NT2/D1 (cell line): ENCODE measurements at regions not wholly inside any gene's neighbourhood (a gene's known extent, or its start where the extent isn't known, plus 50 kb on each side); places are given as distances from the start of the nearest gene placed in this dataset.

ENCODE experiments used
- DNase-seq: peaks from one replicate; pipeline ENCODE4 v3.0.0-alpha.2; 2011; ENCODE audit warnings: low read depth, low spot score
- H3K27me3 ChIP-seq: 2 replicates; pipeline ENCODE4 v1.6.0; 2011; ENCODE audit warnings: mild to moderate bottlenecking; ENCODE audit not compliant: insufficient read length, insufficient read depth
- H3K36me3 ChIP-seq: 2 replicates; pipeline ENCODE4 v1.6.1; 2011; ENCODE audit warnings: mild to moderate bottlenecking, low read length, mixed read lengths; ENCODE audit not compliant: insufficient read depth, insufficient read length
- H3K4me1 ChIP-seq: 2 replicates; pipeline ENCODE4 v1.5.1; 2011; ENCODE audit not compliant: insufficient read depth, insufficient read length
- H3K4me3 ChIP-seq: 2 replicates; pipeline ENCODE4 v1.5.1; 2011; ENCODE audit warnings: low read depth; ENCODE audit not compliant: insufficient read length
- H3K9ac ChIP-seq: 2 replicates; pipeline ENCODE4 v1.6.0; 2011; ENCODE audit warnings: low read depth; ENCODE audit not compliant: insufficient read length
- H3K9me3 ChIP-seq: 2 replicates; pipeline ENCODE4 v1.5.1; 2011; ENCODE audit warnings: mild to moderate bottlenecking, low read length; ENCODE audit not compliant: insufficient read depth
- SUZ12 ChIP-seq: IDR thresholded peaks from 2 replicates; pipeline ENCODE4 v1.6.1; 2011; ENCODE audit not compliant: insufficient read length, insufficient read depth; ENCODE audit errors: extremely low read depth
- YY1 ChIP-seq: IDR thresholded peaks from 2 replicates; pipeline ENCODE4 v1.6.1; 2011; ENCODE audit not compliant: insufficient read length, insufficient read depth
- ZNF274 ChIP-seq: IDR thresholded peaks from 2 replicates; pipeline ENCODE4 v1.6.1; 2011; ENCODE audit warnings: mild to moderate bottlenecking, low read depth, low read length

DNA sequence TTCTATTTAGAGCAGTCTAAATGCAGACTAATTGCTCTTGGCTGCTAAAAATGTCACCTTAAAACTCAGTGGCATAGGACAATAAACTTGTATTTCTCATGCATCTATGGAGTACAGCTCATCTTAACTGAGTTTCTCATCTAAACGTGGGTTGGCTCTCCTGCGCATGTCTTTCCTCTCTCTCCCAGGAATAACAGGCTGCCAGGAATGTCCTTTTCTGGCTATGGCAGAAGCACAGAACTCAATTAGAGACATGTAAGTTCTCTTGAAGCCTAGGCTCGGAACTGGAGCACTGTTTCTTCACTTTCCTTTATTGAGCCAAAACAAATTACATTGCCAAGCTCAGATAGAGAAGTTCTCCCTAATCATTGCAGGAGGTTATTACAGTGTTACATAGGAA lies 722.3 kb upstream of the FLRT2 start:
- TF ChIP-seq YY1 (no peak), SUZ12 (no peak), ZNF274 (no peak)
- DNase-seq, result no peak
- Histone ChIP-seq H3K9me3 (no peaks in the 10 kb centered on the region), H3K27me3 (no peaks in the 10 kb centered on the region), H3K4me1 (no peaks in the 10 kb centered on the region), H3K4me3 (no peak overlapping the region), H3K36me3 (no peaks in the 10 kb centered on the region), H3K9ac (no peak overlapping the region)

DNA sequence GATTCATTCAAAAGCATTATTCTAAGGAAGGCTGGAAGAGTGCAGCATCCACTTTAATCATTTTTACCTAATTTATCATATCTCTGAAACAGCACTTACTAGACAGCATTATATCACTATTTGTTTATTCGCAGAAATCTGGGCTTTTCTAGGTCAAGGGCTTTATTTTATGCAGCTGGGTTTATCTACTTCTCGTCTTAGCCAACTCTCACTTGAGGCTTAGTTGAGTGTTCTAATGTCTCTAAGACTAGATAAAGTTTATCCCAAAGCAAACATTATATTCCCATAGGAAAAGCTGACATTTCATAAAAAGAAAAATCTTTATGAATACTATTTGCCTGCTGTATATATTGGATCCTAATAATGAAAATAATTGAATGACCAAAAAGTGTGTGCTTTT lies 720.8 kb upstream of the FLRT2 start:
- DNase-seq, result no peak
- H3K36me3 ChIP-seq, result no peaks in the 10 kb centered on the region
- no peak overlapping the region for H3K4me3 ChIP-seq
- no peaks in the 10 kb centered on the region for H3K27me3 ChIP-seq
- TF ChIP-seq YY1, result no peak
- TF ChIP-seq SUZ12, result no peak
- no peak for TF ChIP-seq ZNF274
- H3K4me1 ChIP-seq, result no peaks in the 10 kb centered on the region
- no peak overlapping the region for H3K9ac ChIP-seq
- no peaks in the 10 kb centered on the region for H3K9me3 ChIP-seq

DNA sequence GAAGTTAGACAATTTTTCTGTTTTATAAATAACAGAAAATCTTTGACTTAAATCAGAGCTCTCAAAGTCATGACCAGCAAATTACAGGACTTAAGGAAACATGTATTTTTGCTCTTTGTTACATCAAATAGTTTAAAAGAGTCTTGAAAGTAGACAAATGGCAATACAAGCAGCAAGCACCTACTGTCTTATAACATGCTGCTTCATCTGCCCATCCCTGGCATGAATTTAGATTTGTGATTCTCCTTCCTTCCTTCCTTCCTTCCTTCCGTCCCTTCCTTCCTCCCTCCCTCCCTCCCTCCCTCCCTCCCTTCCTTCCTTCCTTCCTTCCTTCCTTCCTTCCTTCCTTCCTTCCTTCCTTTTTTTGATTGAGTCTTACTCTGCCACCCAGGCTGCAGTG lies 715.6 kb upstream of the FLRT2 start:
- Histone ChIP-seq H3K9ac (no peak overlapping the region), H3K36me3 (no peaks in the 10 kb centered on the region), H3K9me3 (no peaks in the 10 kb centered on the region), H3K4me3 (no peak overlapping the region), H3K27me3 (no peaks in the 10 kb centered on the region), H3K4me1 (no peaks in the 10 kb centered on the region)
- TF ChIP-seq SUZ12 (no peak), ZNF274 (no peak), YY1 (no peak)
- DNase-seq, result no peak

DNA sequence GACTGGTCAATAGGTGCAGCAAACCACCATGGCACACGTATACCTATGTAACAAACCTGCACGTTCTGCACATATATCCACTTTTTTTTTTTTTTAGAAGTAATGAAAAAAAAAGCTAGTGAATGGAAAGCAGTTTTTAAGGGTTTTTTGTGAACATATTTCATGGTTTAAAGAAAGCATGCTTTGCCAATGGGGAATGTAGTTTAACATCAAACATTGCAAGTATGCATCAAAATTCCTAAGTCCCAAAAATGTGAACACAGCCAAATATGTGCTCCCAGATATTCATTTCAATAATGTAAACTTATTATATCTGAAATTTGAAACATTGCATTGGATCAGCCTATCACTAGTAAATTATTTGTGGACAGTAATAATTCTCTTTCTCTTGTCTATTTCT lies 710.4 kb upstream of the FLRT2 start:
- no peaks in the 10 kb centered on the region for H3K4me1 ChIP-seq
- H3K27me3 ChIP-seq, result no peaks in the 10 kb centered on the region
- DNase-seq, result no peak
- no peaks in the 10 kb centered on the region for H3K36me3 ChIP-seq
- H3K9ac ChIP-seq, result no peak overlapping the region
- H3K9me3 ChIP-seq, result no peaks in the 10 kb centered on the region; the same call in 1 of the 2 replicates
- H3K4me3 ChIP-seq, result no peak overlapping the region
- TF ChIP-seq YY1 (no peak), ZNF274 (no peak), SUZ12 (no peak)

DNA sequence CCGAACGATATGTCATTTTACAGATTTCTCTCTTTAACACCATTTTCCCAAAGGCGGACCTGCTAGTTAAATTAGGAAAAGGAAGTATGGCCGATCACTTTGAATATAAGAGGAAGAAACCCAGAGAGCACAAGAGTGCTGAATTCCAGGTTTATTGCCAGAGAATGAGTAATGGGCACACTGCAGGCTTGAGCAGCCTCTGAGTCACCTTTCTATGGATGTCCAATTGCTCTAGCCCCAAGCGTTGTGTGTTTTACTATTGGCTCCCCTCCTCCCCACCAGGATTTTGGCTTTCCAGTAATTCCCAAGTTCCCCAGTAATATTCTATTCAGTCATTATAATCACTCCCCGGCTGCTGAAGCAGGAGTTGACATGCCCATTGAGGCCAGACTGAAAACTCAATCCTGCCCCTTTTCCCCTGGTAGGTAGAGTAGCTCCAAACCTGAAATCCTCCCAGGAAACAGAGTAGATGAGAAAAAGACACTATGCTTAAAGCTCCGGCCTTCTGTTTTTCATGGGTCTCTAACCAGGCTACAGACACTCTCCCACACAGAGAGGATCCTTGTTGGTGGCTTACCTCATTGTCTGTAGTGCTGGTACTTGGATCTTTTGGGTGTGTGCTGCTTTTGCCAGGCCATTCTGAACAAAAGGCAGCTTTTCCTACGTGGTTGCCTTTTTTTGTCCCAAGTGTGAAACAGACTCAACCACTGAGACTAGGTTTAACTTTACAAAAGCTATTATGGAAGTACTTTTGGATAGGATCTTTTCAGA lies 704.3 kb upstream of the FLRT2 start:
- no peak overlapping the region for H3K4me3 ChIP-seq
- H3K36me3 ChIP-seq, result no peaks in the 10 kb centered on the region
- H3K9me3 ChIP-seq, result no peaks in the 10 kb centered on the region; the same call in 1 of the 2 replicates
- no peak overlapping the region for H3K9ac ChIP-seq
- no peaks in the 10 kb centered on the region for H3K27me3 ChIP-seq
- TF ChIP-seq SUZ12 (no peak), YY1 (no peak), ZNF274 (no peak)
- H3K4me1 ChIP-seq, result no peaks in the 10 kb centered on the region
- DNase-seq, result no peak

DNA sequence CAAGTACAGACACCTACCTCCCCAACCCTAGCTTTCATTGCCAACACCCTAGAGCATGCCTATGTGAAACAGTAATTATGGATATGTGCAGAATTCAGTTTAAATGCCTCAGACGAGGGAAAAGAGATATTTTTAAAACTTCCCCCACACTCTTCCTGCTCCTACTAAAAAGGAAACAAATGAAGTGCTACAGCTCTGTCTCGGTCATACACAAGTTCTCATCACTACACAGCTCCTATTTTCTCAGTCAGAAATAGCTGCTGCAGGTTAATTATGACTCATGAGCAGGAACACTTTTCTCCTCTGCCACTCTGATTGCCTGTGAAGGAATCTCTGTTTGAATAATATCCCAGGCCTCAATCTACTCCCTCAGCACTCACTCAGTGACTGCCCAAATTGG lies 703.6 kb upstream of the FLRT2 start:
- TF ChIP-seq YY1 (no peak), ZNF274 (no peak), SUZ12 (no peak)
- no peak overlapping the region for H3K9ac ChIP-seq
- H3K36me3 ChIP-seq, result no peaks in the 10 kb centered on the region
- no peak overlapping the region for H3K4me3 ChIP-seq
- no peak for DNase-seq
- no peaks in the 10 kb centered on the region for H3K4me1 ChIP-seq
- H3K27me3 ChIP-seq, result no peaks in the 10 kb centered on the region
- no peaks in the 10 kb centered on the region; the same call in 1 of the 2 replicates for H3K9me3 ChIP-seq

DNA sequence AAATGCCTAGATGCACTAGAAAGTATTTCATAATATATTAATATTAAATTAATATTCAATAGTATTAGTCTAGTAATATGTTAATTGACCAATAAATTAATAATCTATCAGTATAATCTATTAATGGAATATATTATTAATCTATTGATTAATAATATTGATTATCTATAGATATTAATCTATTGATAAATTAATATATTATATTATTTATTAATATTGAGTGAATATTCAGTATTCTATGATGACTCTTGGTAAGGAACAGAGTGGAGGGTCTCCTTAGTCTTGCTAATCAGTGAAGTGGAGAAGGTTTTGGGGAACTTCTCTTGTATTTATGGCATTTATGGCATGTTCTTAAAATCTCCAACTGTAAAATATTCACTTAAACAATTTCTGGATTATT lies 679.3 kb upstream of the FLRT2 start:
- DNase-seq, result no peak
- Histone ChIP-seq H3K36me3 (no peaks in the 10 kb centered on the region), H3K4me1 (no peaks in the 10 kb centered on the region), H3K9ac (no peak overlapping the region), H3K9me3 (no peaks in the 10 kb centered on the region), H3K27me3 (no peaks in the 10 kb centered on the region), H3K4me3 (no peak overlapping the region)
- TF ChIP-seq SUZ12 (no peak), YY1 (no peak), ZNF274 (no peak)
